ENCODE measurements at regions not wholly inside any gene's neighbourhood (a gene's known extent, or its start where the extent isn't known, plus 50 kb on each side); places are given as distances from the start of the nearest gene placed in this dataset.

DNA sequence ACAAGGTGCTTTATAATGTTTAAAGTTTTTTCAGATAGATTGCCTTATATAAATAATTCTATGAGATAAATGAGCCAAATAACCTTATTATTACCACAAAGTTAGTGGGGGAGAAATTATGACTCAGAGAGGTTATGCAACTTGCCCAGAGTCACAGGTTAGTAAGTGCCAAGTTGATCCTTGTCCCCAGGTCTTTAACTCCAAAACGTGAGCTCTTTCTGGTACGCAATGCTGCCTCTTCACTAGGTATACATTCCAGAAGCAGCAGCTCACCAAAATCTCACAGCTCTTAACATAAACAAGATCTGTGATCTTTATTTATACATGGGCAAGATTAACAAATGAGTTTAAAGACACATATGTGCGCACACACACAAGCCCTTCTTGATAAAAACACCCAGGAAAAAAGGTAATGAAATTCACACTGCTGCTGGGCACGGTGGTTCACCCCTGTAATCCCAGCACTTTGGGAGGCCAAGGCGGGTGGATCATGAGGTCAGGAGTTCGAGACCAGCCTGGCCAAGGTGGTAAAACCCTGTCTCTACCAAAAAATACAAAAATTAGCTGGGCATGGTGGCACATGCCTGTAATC is 59.8 kb upstream of the NR2F2 start:
- DNase-seq: no peak

DNA sequence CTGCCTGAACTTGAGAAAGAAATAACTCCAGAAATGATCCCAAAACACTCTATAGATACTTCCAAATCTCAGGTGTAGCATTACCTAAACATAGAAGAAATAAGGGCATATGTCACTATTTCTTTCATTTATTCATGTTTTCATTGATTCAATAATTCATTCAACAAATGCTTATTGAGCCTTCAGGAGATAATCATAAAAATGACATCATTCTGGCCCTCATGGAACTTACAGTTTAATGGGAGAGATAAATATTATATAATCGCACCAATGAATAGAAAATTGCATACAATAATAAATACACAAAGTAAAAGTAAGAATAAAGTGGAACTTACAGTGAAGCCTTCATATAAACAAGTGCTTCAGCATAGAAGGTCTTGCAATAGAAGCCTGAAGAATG is 58.1 kb upstream of the NR2F2 start:
- DNase-seq: no peak

DNA sequence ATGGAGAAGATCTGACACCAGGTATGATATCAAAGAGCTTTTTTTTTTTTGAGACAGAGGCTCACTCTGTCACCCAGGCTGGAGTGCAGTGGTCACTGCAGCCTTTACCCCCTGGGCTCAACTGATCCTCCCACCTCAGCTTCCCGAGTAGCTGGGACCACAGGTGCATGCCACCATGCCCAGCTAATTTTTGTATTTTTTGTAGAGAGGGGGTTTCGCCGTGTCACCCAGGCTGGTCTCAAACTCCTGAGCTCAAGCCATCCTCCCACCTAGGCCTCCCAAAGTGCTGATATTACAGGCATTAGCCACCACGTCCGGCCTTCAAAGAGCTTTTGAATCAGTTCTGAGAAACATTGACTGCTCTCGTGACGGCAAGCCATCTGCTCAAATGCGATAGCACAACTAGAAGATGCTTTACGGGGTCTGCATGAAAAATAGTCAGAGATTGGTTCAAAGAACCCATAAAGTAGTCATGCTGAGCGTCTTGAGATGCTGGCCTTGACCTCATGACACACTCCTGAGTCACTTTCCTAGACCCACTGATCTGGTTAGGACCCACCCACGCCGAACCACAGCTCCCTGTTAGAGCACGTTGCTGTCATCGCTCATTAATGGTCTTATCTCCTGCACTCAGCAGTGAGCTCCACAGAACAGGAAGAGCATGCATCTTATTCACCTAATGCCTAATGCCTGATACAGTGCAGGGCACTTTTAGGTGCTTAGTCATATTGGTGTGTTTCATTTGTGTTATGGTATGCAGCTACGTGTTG is 57.0 kb upstream of the NR2F2 start:
- no peak for DNase-seq

DNA sequence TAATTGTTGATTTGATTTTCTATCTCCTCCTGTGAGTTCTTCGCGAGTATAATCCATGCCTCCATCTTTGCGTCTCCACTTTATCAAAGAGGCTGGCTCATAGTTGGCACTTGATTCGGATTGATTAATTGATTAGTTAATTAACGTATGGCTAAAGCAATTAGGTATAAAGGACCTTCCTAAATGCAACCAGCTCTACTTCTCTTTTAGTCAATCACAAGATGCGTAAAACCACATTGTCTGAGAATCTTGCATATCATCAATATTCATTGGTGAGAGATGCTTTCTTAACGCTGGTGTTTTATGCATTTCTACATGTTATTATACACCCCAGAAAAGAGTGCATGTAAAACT is 56.4 kb upstream of the NR2F2 start:
- no peak for DNase-seq

DNA sequence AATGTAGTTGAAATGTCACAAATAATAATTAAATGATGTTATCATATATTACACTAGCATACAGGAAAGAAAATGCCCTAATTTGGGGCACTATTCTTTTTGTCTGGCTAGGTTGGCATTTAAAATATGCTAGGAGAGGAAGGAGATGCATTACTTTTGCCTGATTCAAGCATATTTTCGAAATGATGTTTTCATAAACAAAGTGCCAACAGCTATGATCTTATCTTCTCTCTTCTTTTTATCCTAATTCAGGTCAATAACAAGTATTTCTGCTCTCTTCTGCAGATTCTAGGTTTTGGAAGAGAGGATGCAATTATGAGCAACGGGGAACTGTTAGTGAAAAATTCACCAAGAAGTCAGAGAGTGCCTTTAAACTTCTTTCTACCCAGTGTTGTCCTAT is 55.8 kb upstream of the NR2F2 start:
- DNase-seq: no peak

DNA sequence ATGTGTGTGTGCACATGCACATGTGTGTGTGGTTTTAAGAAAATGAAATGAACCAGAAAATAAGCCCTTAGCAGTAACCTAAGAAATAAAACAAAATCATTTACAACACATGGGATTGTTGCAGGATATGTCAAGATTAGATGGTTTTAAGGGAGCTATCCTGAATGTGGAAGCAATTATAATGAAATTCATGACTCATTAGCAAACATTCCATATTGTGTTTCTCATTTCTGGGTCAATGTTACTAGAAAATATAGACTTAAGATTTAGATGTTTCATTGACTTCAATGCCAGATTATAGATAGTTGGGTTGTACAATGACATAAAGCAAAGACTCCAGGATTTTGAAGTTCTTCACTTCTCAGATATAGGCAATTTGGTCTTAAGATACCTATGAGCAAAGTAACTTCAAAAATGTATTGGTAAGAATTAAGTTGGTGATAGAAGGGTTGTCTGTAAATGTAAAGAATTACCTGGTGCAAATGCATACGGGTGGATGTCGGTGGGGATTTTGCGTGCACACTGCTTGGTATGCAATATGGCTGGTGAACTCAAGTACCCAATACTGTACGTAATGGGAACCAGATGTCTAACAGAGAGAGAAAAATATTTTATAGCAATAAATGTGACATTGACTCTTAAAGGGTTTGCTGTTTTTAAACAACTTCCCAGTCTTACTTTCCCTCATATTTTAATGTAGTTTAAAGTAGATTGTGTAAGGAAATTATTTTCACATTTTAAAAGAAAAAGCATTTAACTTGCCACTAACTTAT is 53.9 kb upstream of the NR2F2 start:
- no peak for DNase-seq
